HEK293T (cell line): ENCODE measurements at regions not wholly inside any gene's neighbourhood (a gene's known extent, or its start where the extent isn't known, plus 50 kb on each side); places are given as distances from the start of the nearest gene placed in this dataset.

Source experiments
- ARNT ChIP-seq: fragments of 450-650 bp; IDR thresholded peaks from 2 replicates; pipeline ENCODE4 v1.6.1; 2017; ENCODE audit warnings: mild to moderate bottlenecking
- BHLHE40 ChIP-seq: fragments of 450-650 bp; IDR thresholded peaks from 2 replicates; pipeline ENCODE4 v1.6.1; 2016; ENCODE audit warnings: mild to moderate bottlenecking, moderate library complexity, borderline replicate concordance
- CTBP1 ChIP-seq: fragments of 450-650 bp; IDR thresholded peaks from 2 replicates; pipeline ENCODE4 v1.6.1; 2016; ENCODE audit warnings: borderline replicate concordance
- ELF4 ChIP-seq: fragments of 450-650 bp; IDR thresholded peaks from 2 replicates; pipeline ENCODE4 v1.6.1; 2017; ENCODE audit warnings: antibody characterized with exemption
- FOXA1 ChIP-seq: fragments of 450-650 bp; IDR thresholded peaks from 2 replicates; pipeline ENCODE4 v1.6.1; 2016; ENCODE audit warnings: mild to moderate bottlenecking
- FOXK2 ChIP-seq: fragments of 450-650 bp; IDR thresholded peaks from 2 replicates; pipeline ENCODE4 v1.6.1; 2016; ENCODE audit warnings: mild to moderate bottlenecking
- FOXM1 ChIP-seq: fragments of 450-650 bp; IDR thresholded peaks from 2 replicates; pipeline ENCODE4 v1.6.1; 2017; ENCODE audit warnings: mild to moderate bottlenecking, borderline replicate concordance
- L3MBTL2 ChIP-seq: fragments of 450-650 bp; conservative IDR thresholded peaks from 2 replicates; pipeline ENCODE4 v1.6.1; 2016; ENCODE audit warnings: mild to moderate bottlenecking
- LEF1 ChIP-seq: fragments of 450-650 bp; IDR thresholded peaks from 2 replicates; pipeline ENCODE4 v1.6.1; 2017; ENCODE audit warnings: mild to moderate bottlenecking, borderline replicate concordance
- NFRKB ChIP-seq: fragments of 450-650 bp; IDR thresholded peaks from 2 replicates; pipeline ENCODE4 v1.6.1; 2016; ENCODE audit warnings: mild to moderate bottlenecking, moderate library complexity
- SP1 ChIP-seq: fragments of 450-650 bp; IDR thresholded peaks from 2 replicates; pipeline ENCODE4 v1.6.1; 2017
- SUZ12 ChIP-seq: fragments of 450-650 bp; IDR thresholded peaks from 2 replicates; pipeline ENCODE4 v1.6.1; 2016; ENCODE audit warnings: mild to moderate bottlenecking
- TARDBP ChIP-seq: fragments of 450-650 bp; IDR thresholded peaks from 2 replicates; pipeline ENCODE4 v1.6.1; 2016

GRCh38 chr5:144101616-144102015, 68.8 kb downstream of the YIPF5 start:
- TF ChIP-seq TARDBP (no peak), SP1 (no peak), NFRKB (no peak), ELF4 (no peak), BHLHE40 (no peak), FOXK2 (no peak), L3MBTL2 (no peak), FOXA1 (no peak), ARNT (no peak), LEF1 (no peak), FOXM1 (no peak), SUZ12 (no peak), CTBP1 (no peak)
